ENCODE measurements at regions not wholly inside any gene's neighbourhood (a gene's known extent, or its start where the extent isn't known, plus 50 kb on each side); places are given as distances from the start of the nearest gene placed in this dataset.

DNA sequence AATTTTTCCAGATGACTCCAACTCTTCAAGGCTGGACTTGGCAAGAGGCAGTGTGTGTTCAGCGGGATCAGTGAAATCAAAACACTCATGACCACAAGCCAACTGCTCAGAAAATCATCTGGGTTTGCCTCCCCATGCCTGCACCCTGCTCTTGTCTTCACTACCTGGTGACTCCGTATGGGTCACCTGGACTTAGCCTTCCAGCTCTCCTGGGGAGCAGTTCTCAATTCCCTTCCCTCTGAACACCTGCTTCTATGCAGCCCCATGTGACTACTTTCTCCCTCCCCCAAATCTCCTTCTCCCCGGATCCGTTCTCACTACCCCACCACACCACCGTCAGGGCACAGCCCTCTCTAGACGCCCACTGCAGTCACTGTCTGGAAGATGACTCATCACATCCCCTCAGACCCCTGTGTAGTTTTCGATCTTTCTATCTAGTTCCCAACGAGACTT is 130.2 kb upstream of the ID2 start:
- Histone ChIP-seq H3K4me3 (replicated peaks; ENCODE audit: low read depth, low read length) (no peak overlapping the region), H3K27me3 (replicated peaks; ENCODE audit: control insufficient read depth, insufficient read depth, low read length) (no peaks in the 10 kb centered on the region), H3K36me3 (ENCODE audit: control insufficient read depth, insufficient read depth, low read length) (no peaks in the 10 kb centered on the region)
- TF ChIP-seq, protein P1, sequence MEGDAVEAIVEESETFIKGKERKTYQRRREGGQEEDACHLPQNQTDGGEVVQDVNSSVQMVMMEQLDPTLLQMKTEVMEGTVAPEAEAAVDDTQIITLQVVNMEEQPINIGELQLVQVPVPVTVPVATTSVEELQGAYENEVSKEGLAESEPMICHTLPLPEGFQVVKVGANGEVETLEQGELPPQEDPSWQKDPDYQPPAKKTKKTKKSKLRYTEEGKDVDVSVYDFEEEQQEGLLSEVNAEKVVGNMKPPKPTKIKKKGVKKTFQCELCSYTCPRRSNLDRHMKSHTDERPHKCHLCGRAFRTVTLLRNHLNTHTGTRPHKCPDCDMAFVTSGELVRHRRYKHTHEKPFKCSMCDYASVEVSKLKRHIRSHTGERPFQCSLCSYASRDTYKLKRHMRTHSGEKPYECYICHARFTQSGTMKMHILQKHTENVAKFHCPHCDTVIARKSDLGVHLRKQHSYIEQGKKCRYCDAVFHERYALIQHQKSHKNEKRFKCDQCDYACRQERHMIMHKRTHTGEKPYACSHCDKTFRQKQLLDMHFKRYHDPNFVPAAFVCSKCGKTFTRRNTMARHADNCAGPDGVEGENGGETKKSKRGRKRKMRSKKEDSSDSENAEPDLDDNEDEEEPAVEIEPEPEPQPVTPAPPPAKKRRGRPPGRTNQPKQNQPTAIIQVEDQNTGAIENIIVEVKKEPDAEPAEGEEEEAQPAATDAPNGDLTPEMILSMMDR (IDR thresholded peaks at IDR 0.05; ENCODE audit: insufficient read depth, low read length, poor library complexity, severe bottlenecking), result no peak
- no peak for DNase-seq (ENCODE audit: extremely low read depth, insufficient read length)

DNA sequence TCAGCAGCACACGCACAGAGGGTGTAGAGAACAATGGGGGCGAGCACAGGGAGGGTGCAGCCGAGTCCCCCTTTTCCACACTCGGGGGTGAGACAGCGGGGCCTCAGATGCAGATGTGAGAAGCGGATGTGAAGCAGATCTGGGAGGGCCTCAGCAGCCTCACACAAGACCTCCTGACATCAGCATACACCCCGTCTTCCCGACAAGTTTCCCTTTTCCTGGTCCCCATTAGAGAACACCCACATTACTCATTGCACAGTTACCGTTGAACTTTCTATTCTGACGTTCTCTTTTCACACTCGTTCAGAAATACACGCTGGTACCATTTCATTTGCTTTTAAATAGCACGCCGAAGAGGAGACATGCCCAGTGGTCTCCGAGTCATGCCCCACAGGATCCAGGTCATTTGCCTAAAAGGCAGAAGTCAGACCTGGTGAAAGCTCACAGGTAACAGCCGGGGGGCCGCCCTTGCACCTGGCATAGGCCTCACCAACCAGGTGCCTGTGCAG is 129.5 kb upstream of the ID2 start:
- Histone ChIP-seq H3K36me3 (ENCODE audit: control insufficient read depth, insufficient read depth, low read length) (no peaks in the 10 kb centered on the region), H3K4me3 (replicated peaks; ENCODE audit: low read depth, low read length) (peak overlapping the region; percentile 14), H3K27me3 (replicated peaks; ENCODE audit: control insufficient read depth, insufficient read depth, low read length) (no peaks in the 10 kb centered on the region)
- no peak for DNase-seq (ENCODE audit: extremely low read depth, insufficient read length)
- TF ChIP-seq, protein P1 (IDR thresholded peaks at IDR 0.05; ENCODE audit: insufficient read depth, low read length, poor library complexity, severe bottlenecking), result no peak

DNA sequence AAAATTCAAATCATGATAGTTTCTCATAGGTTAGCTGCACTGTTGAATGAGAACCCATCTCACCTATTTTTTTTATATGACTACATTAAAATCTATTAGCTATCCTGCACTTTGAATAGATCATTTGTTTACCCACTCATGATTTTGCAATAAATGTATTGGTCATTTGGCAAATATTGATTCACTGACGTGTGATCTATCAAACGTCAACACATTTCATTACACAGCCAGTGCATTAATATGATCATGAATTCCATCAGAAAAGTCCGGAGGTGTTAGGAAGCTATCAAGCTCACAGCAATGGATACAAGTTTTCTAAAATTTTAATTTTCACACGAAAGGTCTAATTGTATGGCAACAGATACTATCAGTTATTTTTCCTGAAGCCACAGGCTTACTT is 128.2 kb upstream of the ID2 start:
- no peak for DNase-seq (ENCODE audit: extremely low read depth, insufficient read length)
- TF ChIP-seq, protein P1 (IDR thresholded peaks at IDR 0.05; ENCODE audit: insufficient read depth, low read length, poor library complexity, severe bottlenecking), result no peak
- Histone ChIP-seq H3K4me3 (replicated peaks; ENCODE audit: low read depth, low read length) (no peak overlapping the region), H3K27me3 (replicated peaks; ENCODE audit: control insufficient read depth, insufficient read depth, low read length) (no peaks in the 10 kb centered on the region), H3K36me3 (ENCODE audit: control insufficient read depth, insufficient read depth, low read length) (no peaks in the 10 kb centered on the region)

DNA sequence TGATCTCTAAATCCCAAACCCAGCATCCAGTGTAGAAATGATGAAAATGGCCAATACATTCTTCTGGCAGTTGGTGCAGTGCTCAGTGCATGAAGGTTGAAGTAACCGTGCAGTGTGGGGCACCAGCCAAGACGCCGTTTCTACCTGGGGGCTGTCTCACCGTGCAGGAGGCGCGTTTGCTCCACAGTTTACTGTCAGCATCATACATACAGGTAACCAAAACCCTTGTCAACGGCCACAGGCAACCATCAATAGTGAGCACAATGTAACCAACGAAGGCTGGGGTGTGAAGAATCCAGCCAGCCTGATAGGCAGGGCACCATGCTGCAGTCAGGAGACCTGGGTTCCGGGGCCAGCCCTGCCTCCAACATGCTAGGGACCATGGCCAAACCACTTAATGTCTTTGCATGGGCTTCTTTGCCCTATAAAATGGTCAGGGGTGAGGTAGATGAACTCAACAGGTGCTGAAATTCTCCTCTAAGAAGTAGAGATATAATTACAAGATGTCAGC is 127.5 kb upstream of the ID2 start:
- Histone ChIP-seq H3K4me3 (replicated peaks; ENCODE audit: low read depth, low read length) (no peak overlapping the region), H3K27me3 (replicated peaks; ENCODE audit: control insufficient read depth, insufficient read depth, low read length) (no peaks in the 10 kb centered on the region), H3K36me3 (ENCODE audit: control insufficient read depth, insufficient read depth, low read length) (no peaks in the 10 kb centered on the region)
- no peak for DNase-seq (ENCODE audit: extremely low read depth, insufficient read length)
- TF ChIP-seq, protein P1 (IDR thresholded peaks at IDR 0.05; ENCODE audit: insufficient read depth, low read length, poor library complexity, severe bottlenecking), result no peak

DNA sequence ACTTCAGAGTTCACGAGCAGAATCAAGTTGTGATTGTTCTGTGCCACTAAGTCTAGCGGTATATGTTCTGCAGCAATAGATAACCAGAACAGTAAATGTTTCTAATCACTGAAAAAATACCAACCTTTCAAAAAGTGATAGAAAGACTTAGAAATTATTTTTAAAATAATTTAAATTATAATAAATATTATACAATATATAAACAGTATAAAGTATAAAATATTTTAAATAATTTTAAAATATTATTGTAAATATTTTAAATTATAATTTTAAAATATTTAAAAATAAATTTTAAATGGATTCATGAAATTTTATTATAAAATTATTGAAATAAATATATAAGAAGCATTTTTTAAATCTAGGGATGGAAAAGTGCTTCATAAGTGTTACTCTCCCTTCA is 126.3 kb upstream of the ID2 start:
- Histone ChIP-seq H3K4me3 (replicated peaks; ENCODE audit: low read depth, low read length) (no peak overlapping the region), H3K36me3 (ENCODE audit: control insufficient read depth, insufficient read depth, low read length) (no peaks in the 10 kb centered on the region), H3K27me3 (replicated peaks; ENCODE audit: control insufficient read depth, insufficient read depth, low read length) (no peaks in the 10 kb centered on the region)
- TF ChIP-seq, protein P1 (IDR thresholded peaks at IDR 0.05; ENCODE audit: insufficient read depth, low read length, poor library complexity, severe bottlenecking), result no peak
- DNase-seq (ENCODE audit: extremely low read depth, insufficient read length), result no peak

DNA sequence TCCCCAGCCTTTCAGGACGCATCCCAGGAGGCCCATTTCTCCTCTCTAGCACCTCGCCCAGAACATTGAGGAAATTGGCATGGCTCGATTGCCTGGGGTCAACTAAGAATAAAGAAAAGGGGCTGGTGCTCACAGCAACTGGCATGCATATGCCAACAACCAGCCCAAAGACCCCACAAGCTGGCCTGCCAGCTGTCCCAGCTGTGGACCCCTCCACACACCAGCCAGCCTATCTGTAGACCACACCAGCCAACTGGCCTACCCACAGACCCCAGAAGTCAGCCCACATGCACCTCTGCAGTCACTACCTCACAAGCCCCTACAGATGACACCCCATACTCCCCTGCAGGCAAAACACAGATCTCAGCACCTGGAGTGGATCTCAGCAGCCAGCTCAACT is 123.8 kb upstream of the ID2 start:
- no peak overlapping the region for H3K4me3 ChIP-seq (replicated peaks; ENCODE audit: low read depth, low read length)
- no peak for DNase-seq (ENCODE audit: extremely low read depth, insufficient read length)
- TF ChIP-seq, protein P1 (IDR thresholded peaks at IDR 0.05; ENCODE audit: insufficient read depth, low read length, poor library complexity, severe bottlenecking), result no peak
- no peaks in the 10 kb centered on the region for H3K36me3 ChIP-seq (ENCODE audit: control insufficient read depth, insufficient read depth, low read length)
- no peaks in the 10 kb centered on the region for H3K27me3 ChIP-seq (replicated peaks; ENCODE audit: control insufficient read depth, insufficient read depth, low read length)
